Fibroblast of skin of left quadriceps (primary cell): ENCODE measurements at regions not wholly inside any gene's neighbourhood (a gene's known extent, or its start where the extent isn't known, plus 50 kb on each side); places are given as distances from the start of the nearest gene placed in this dataset.
A peak's percentile ranks its signal among the peaks of the same experiment; 100 is the strongest.

ENCODE experiments used
- DNase-seq, 2 experiments: peaks; one replicate each; pipeline ENCODE4 v3.0.0-alpha.2; 2013; ENCODE audit warnings: low read depth in 2 of 2

GRCh38 chr5:107147589-107147988, 523.1 kb downstream of the EFNA5 start:
- DNase-seq: no peak

- no peak for DNase-seq
Measured at GRCh38 chr5:107146901-107147300, 523.8 kb downstream of the EFNA5 start.

- DNase-seq: peak in 1 of 2 experiments; percentile 21
Measured at GRCh38 chr5:107135391-107135790, 535.3 kb downstream of the EFNA5 start.

- no peak for DNase-seq
Measured at GRCh38 chr5:107134931-107135330, 535.8 kb downstream of the EFNA5 start.

- peak; percentile 28 to 37 for DNase-seq
Measured at GRCh38 chr5:107129051-107129450, 541.7 kb downstream of the EFNA5 start.

- DNase-seq: no peak
Measured at GRCh38 chr5:107127878-107128277, 542.9 kb downstream of the EFNA5 start.

GRCh38 chr5:107126341-107126740, 544.4 kb downstream of the EFNA5 start:
- DNase-seq: no peak

- no peak for DNase-seq
Measured at GRCh38 chr5:107124376-107124775, 546.4 kb downstream of the EFNA5 start.

GRCh38 chr5:107123014-107123413, 547.7 kb downstream of the EFNA5 start:
- no peak for DNase-seq

GRCh38 chr5:107121793-107122519, 548.8 kb downstream of the EFNA5 start:
- no peak for DNase-seq

- no peak for DNase-seq
Measured at GRCh38 chr5:107119656-107120055, 551.1 kb downstream of the EFNA5 start.

GRCh38 chr5:107118184-107119019, 552.3 kb downstream of the EFNA5 start:
- no peak for DNase-seq

GRCh38 chr5:107112216-107112615, 558.5 kb downstream of the EFNA5 start:
- peak in 1 of 2 experiments; percentile 17 for DNase-seq

GRCh38 chr5:107104040-107104995, 566.4 kb downstream of the EFNA5 start:
- no peak for DNase-seq

GRCh38 chr5:107103522-107103921, 567.2 kb downstream of the EFNA5 start:
- DNase-seq: no peak

- DNase-seq: no peak
Measured at GRCh38 chr5:107100121-107100520, 570.6 kb downstream of the EFNA5 start.

- DNase-seq: no peak
Measured at GRCh38 chr5:107099506-107099905, 571.2 kb downstream of the EFNA5 start.

- DNase-seq: no peak
Measured at GRCh38 chr5:107092695-107093094, 578.0 kb downstream of the EFNA5 start.

GRCh38 chr5:107090506-107090905, 580.2 kb downstream of the EFNA5 start:
- DNase-seq: no peak

GRCh38 chr5:107088907-107089306, 581.8 kb downstream of the EFNA5 start:
- no peak for DNase-seq

- no peak for DNase-seq
Measured at GRCh38 chr5:107085572-107085971, 585.2 kb downstream of the EFNA5 start.

GRCh38 chr5:107074996-107075395, 595.7 kb downstream of the EFNA5 start:
- DNase-seq: no peak
